ENCODE measurements at regions not wholly inside any gene's neighbourhood (a gene's known extent, or its start where the extent isn't known, plus 50 kb on each side); places are given as distances from the start of the nearest gene placed in this dataset.

GRCh38 chr10:128908499-128908898 is 558.5 kb upstream of the MGMT start:
- in situ Hi-C loops (cut with MboI; ENCODE audit: low sequenced_read_pairs, unreplicated experiment): no loop called here
- no peak for DNase-seq (ENCODE audit: low spot score)
- no peak for TF ChIP-seq CTCF (IDR thresholded peaks at IDR 0.05; ENCODE audit: borderline replicate concordance, control extremely low read depth, extremely low read depth, insufficient read depth, missing control alignments)

GRCh38 chr10:128912568-128913311 is 554.3 kb upstream of the MGMT start:
- in situ Hi-C loops (cut with MboI; ENCODE audit: low sequenced_read_pairs, unreplicated experiment): no loop called here
- no peak for DNase-seq (ENCODE audit: low spot score)
- TF ChIP-seq CTCF (IDR thresholded peaks at IDR 0.05; ENCODE audit: borderline replicate concordance, control extremely low read depth, extremely low read depth, insufficient read depth, missing control alignments): no peak

- no peak for TF ChIP-seq CTCF (IDR thresholded peaks at IDR 0.05; ENCODE audit: borderline replicate concordance, control extremely low read depth, extremely low read depth, insufficient read depth, missing control alignments)
- in situ Hi-C loops (cut with MboI; ENCODE audit: low sequenced_read_pairs, unreplicated experiment): no loop called here
- DNase-seq (ENCODE audit: low spot score): no peak
Observed at GRCh38 chr10:128914681-128915080, 552.4 kb upstream of the MGMT start.

GRCh38 chr10:128915630-128916029 is 551.4 kb upstream of the MGMT start:
- in situ Hi-C loops (cut with MboI; ENCODE audit: low sequenced_read_pairs, unreplicated experiment): no loop called here
- DNase-seq (ENCODE audit: low spot score): no peak
- TF ChIP-seq CTCF (IDR thresholded peaks at IDR 0.05; ENCODE audit: borderline replicate concordance, control extremely low read depth, extremely low read depth, insufficient read depth, missing control alignments): no peak

GRCh38 chr10:128916383-128916782 is 550.7 kb upstream of the MGMT start:
- TF ChIP-seq CTCF (IDR thresholded peaks at IDR 0.05; ENCODE audit: borderline replicate concordance, control extremely low read depth, extremely low read depth, insufficient read depth, missing control alignments): no peak
- DNase-seq (ENCODE audit: low spot score): no peak
- in situ Hi-C loops (cut with MboI; ENCODE audit: low sequenced_read_pairs, unreplicated experiment): no loop called here

- DNase-seq (ENCODE audit: low spot score): no peak
- TF ChIP-seq CTCF (IDR thresholded peaks at IDR 0.05; ENCODE audit: borderline replicate concordance, control extremely low read depth, extremely low read depth, insufficient read depth, missing control alignments): no peak
- in situ Hi-C loops (cut with MboI; ENCODE audit: low sequenced_read_pairs, unreplicated experiment): no loop called here
Observed at GRCh38 chr10:128921389-128922022, 545.5 kb upstream of the MGMT start.
